ENCODE measurements at regions not wholly inside any gene's neighbourhood (a gene's known extent, or its start where the extent isn't known, plus 50 kb on each side); places are given as distances from the start of the nearest gene placed in this dataset.
"Not testable (repeated sequence)": the region's sequence is repeated elsewhere in the genome, so short reads cannot be mapped to it uniquely, and the experiment has no call there.

DNA sequence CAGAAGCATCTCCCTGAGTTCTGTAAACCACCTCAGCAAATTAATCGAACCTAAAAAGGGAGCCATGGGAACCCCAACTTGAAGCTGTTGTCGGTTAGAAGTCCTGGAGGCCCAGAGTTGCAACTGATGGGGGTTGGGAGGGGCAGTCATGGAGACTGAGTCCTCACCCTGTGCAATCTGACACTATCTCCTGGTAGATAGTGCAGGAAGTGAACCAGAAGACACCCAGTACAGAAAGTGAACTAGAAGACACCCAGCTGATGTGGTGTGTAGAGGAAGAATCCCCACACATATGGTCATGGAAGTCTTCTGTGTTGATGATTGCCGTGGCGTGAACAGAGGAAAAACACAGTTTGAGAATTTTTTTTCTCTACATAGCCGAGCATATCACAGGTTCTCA is 58.8 kb upstream of the SRRM3 start:
- in situ Hi-C loops (cut with HindIII; ENCODE audit: low pct_unique_long_range_greater_than_20kb, low sequenced_read_pairs): no loop called here

DNA sequence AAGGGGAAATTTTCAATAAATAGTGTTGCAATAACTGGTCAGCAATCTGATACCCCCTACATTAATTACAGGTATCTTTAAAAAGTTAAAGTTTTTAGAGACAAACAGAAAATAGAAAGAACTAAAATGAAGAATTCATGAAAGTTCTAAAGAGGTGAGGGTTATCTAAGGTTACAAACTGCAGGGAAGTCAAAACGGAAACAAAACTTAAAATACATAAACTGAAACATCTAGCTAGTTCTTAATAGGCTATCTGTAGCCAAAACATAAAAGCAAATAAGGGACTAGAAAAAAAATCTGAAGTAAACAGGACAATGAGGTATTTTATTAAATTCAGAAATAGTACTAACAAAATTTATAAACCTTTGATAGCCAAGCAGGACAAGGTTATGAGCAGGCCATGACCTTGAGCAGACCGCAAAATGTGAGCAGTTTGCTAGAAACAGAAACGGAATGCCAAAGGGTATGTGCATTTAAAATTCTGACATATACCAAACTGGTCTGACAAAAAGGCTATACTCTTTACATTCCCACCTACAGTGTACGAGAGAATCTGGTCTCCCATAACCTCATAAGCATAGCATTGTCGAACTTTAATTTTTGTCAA is 56.9 kb upstream of the SRRM3 start:
- in situ Hi-C loops (cut with HindIII; ENCODE audit: low pct_unique_long_range_greater_than_20kb, low sequenced_read_pairs); DNase-seq (ENCODE audit: low read depth, low spot score): not testable (repeated sequence)

More for the DNA sequence above, 58.8 kb upstream of the SRRM3 start:
- no peak for DNase-seq (ENCODE audit: low read depth, low spot score)

DNA sequence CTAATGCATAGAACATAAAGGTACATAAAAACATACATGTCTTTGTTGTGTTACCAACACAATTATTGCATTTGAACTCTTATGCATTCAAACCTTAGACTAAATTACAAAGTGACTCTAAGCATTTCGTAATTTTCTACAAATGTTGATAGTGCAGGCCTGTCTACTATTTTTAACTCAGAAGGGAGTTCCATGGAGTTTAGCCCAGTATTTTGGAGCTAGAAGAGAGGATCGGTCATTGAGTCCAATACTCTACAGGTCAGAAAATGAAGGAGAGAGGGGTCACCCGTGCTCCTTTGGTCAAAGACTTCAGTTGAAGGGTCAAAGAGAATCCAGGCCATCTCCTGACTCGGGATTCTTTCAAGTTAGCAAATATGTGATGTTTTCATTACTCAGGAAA is 55.3 kb upstream of the SRRM3 start:
- DNase-seq (ENCODE audit: low read depth, low spot score): no peak
- in situ Hi-C loops (cut with HindIII; ENCODE audit: low pct_unique_long_range_greater_than_20kb, low sequenced_read_pairs): no loop called here

GRCh38 chr7:76148947-76149346 is 52.7 kb upstream of the SRRM3 start:
- DNase-seq (ENCODE audit: low read depth, low spot score); in situ Hi-C loops (cut with HindIII; ENCODE audit: low pct_unique_long_range_greater_than_20kb, low sequenced_read_pairs): not testable (repeated sequence)

- no peak for DNase-seq (ENCODE audit: low read depth, low spot score)
- in situ Hi-C loops (cut with HindIII; ENCODE audit: low pct_unique_long_range_greater_than_20kb, low sequenced_read_pairs): no loop called here
These were observed 51.6 kb upstream of the SRRM3 start for GRCh38 chr7:76149847-76150691.

Data from SK-MEL-5 (cell line).